Activated CD4-positive, alpha-beta T cell treated with anti-CD3 and anti-CD28 coated beads, Interleukin-2, Interleukin-6, amounts not matched to agents 100 ng/mL and 50 ng/mL, durations not matched to agents 16 hours and 8 hours (primary cell): ENCODE measurements at regions not wholly inside any gene's neighbourhood (a gene's known extent, or its start where the extent isn't known, plus 50 kb on each side); places are given as distances from the start of the nearest gene placed in this dataset.

Source experiments
- DNase-seq: peaks from one replicate; pipeline ENCODE4 v3.0.0-alpha.2; 2020

- DNase-seq, result no peak
These were observed 79.7 kb upstream of the CDIN1 start for GRCh38 chr15:36499412-36500389.

GRCh38 chr15:36501063-36501678 is 78.3 kb upstream of the CDIN1 start:
- DNase-seq, result peak; percentile 43

GRCh38 chr15:36502509-36502908 is 76.9 kb upstream of the CDIN1 start:
- DNase-seq, result no peak

GRCh38 chr15:36506733-36507356 is 72.6 kb upstream of the CDIN1 start:
- DNase-seq, result no peak

GRCh38 chr15:36507458-36507857 is 72.0 kb upstream of the CDIN1 start:
- DNase-seq, result no peak

- no peak for DNase-seq
These were observed 67.8 kb upstream of the CDIN1 start for GRCh38 chr15:36511594-36511993.

GRCh38 chr15:36517758-36518157 is 61.7 kb upstream of the CDIN1 start:
- no peak for DNase-seq

- no peak for DNase-seq
These were observed 60.4 kb upstream of the CDIN1 start for GRCh38 chr15:36519067-36519466.

GRCh38 chr15:36525430-36525829 is 54.0 kb upstream of the CDIN1 start:
- DNase-seq, result no peak

- DNase-seq, result no peak
These were observed 51.9 kb upstream of the CDIN1 start for GRCh38 chr15:36527235-36528162.

- no peak for DNase-seq
These were observed 50.0 kb upstream of the CDIN1 start for GRCh38 chr15:36529296-36530011.
